Mesendoderm (in vitro differentiated cells): ENCODE measurements at regions not wholly inside any gene's neighbourhood (a gene's known extent, or its start where the extent isn't known, plus 50 kb on each side); places are given as distances from the start of the nearest gene placed in this dataset.

Source experiments
- DNase-seq: peaks from one replicate; pipeline ENCODE4 v3.0.0; 2013
- H2AK5ac ChIP-seq: 2 replicates; pipeline ENCODE4 v1.6.1; 2013; ENCODE audit warnings: low read length, inconsistent platforms
- H2BK120ac ChIP-seq: 2 replicates; pipeline ENCODE4 v1.6.1; 2013; ENCODE audit warnings: low read depth, mild to moderate bottlenecking, low read length, moderate library complexity, mixed read lengths
- H2BK15ac ChIP-seq: replicated peaks from 2 replicates; pipeline ENCODE4 v1.6.1; 2013; ENCODE audit warnings: low read depth, mild to moderate bottlenecking, moderate library complexity
- H2BK5ac ChIP-seq: 2 replicates; pipeline ENCODE4 v1.6.1; 2013; ENCODE audit warnings: low read length, inconsistent platforms
- H3K18ac ChIP-seq: 2 replicates; pipeline ENCODE4 v1.6.1; 2013; ENCODE audit warnings: mild to moderate bottlenecking, low read length, mixed read lengths
- H3K23ac ChIP-seq: one replicate; pipeline ENCODE4 v1.6.1; 2013; ENCODE audit warnings: low read length
- H3K27ac ChIP-seq: 2 replicates; pipeline ENCODE4 v1.5.1; 2013; ENCODE audit warnings: low read depth, mild to moderate bottlenecking, inconsistent platforms, low read length, moderate library complexity
- H3K27me3 ChIP-seq: 2 replicates; pipeline ENCODE4 v1.6.1; 2013; ENCODE audit warnings: low read length, control low read depth, mild to moderate bottlenecking, inconsistent platforms; ENCODE audit not compliant: insufficient read depth, poor library complexity
- H3K36me3 ChIP-seq: 2 replicates; pipeline ENCODE4 v1.6.1; 2013; ENCODE audit warnings: low read length, inconsistent platforms; ENCODE audit not compliant: control insufficient read depth, insufficient read depth
- H3K4ac ChIP-seq: one replicate; pipeline ENCODE4 v1.6.1; 2013; ENCODE audit warnings: low read depth, mild to moderate bottlenecking, low read length, moderate library complexity
- H3K4me1 ChIP-seq: 2 replicates; pipeline ENCODE4 v1.6.1; 2013; ENCODE audit warnings: low read depth, low read length, inconsistent platforms; ENCODE audit not compliant: control insufficient read depth
- H3K4me2 ChIP-seq: 2 replicates; pipeline ENCODE4 v1.6.1; 2013; ENCODE audit warnings: low read length
- H3K4me3 ChIP-seq: 2 replicates; pipeline ENCODE4 v1.5.1; 2013; ENCODE audit warnings: mild to moderate bottlenecking, low read length
- H3K56ac ChIP-seq: one replicate; pipeline ENCODE4 v1.6.1; 2013; ENCODE audit warnings: low read length
- H3K79me1 ChIP-seq: 2 replicates; pipeline ENCODE4 v1.6.1; 2013; ENCODE audit warnings: low read length, inconsistent platforms
- H3K79me2 ChIP-seq: 2 replicates; pipeline ENCODE4 v1.6.1; 2013; ENCODE audit warnings: mild to moderate bottlenecking, low read length; ENCODE audit not compliant: control insufficient read depth, insufficient read depth
- H3K9ac ChIP-seq: 2 replicates; pipeline ENCODE4 v1.6.1; 2013; ENCODE audit warnings: low read length, inconsistent platforms
- H4K5ac ChIP-seq: one replicate; pipeline ENCODE4 v1.6.1; 2013; ENCODE audit warnings: low read length
- H4K8ac ChIP-seq: one replicate; pipeline ENCODE4 v1.6.1; 2013; ENCODE audit warnings: low read depth, mild to moderate bottlenecking, control low read depth, low read length, moderate library complexity
- WGBS: extraction: QIAGEN DNeasy Blood & Tissue Kit; methylation state at CpG from one replicate; pipeline ENCODE4 v1.1.7; 2013; ENCODE audit warnings: low lambda C conversion rate, missing lambda C conversion rate; ENCODE audit not compliant: insufficient coverage; ENCODE audit errors: extremely low coverage; 5-methylcytosine and 5-hydroxymethylcytosine counted together

- WGBS, result no CpG with 5 or more reads among the region's 2 CpGs
- Histone ChIP-seq H3K36me3 (no peaks in the 10 kb centered on the region), H3K4me2 (no peak overlapping the region), H3K9ac (no peak overlapping the region), H2BK5ac (no peak overlapping the region), H3K4ac (no peak overlapping the region), H2AK5ac (no peak overlapping the region), H2BK15ac (no peak overlapping the region), H3K18ac (no peak overlapping the region), H3K27ac (no peak overlapping the region), H3K23ac (no peak overlapping the region), H3K4me3 (no peak overlapping the region), H4K8ac (no peak overlapping the region), H3K79me2 (no peaks in the 10 kb centered on the region), H3K79me1 (no peaks in the 10 kb centered on the region), H3K4me1 (no peaks in the 10 kb centered on the region), H3K27me3 (no peaks in the 10 kb centered on the region), H2BK120ac (no peak overlapping the region), H4K5ac (no peak overlapping the region), H3K56ac (no peak overlapping the region)
- DNase-seq, result no peak
Observed at GRCh38 chr20:7347409-7347808, 579.9 kb downstream of the BMP2 start.

- Histone ChIP-seq H3K4me2 (no peak overlapping the region), H3K56ac (no peak overlapping the region), H3K79me2 (no peaks in the 10 kb centered on the region), H3K27ac (no peak overlapping the region), H2BK120ac (no peak overlapping the region), H3K18ac (no peak overlapping the region), H3K79me1 (no peaks in the 10 kb centered on the region), H3K36me3 (no peaks in the 10 kb centered on the region), H4K5ac (no peak overlapping the region), H2BK15ac (no peak overlapping the region), H2AK5ac (no peak overlapping the region), H3K4me1 (no peaks in the 10 kb centered on the region), H3K4me3 (no peak overlapping the region), H3K23ac (no peak overlapping the region), H2BK5ac (no peak overlapping the region), H4K8ac (no peak overlapping the region), H3K27me3 (no peaks in the 10 kb centered on the region), H3K9ac (no peak overlapping the region), H3K4ac (no peak overlapping the region)
- no CpG with 5 or more reads among the region's 1 CpG for WGBS
- peak; percentile 9 for DNase-seq
Observed at GRCh38 chr20:7348253-7348652, 580.8 kb downstream of the BMP2 start.

- WGBS, result no CpG with 5 or more reads among the region's 9 CpGs
- Histone ChIP-seq H4K5ac (no peak overlapping the region), H3K27ac (no peak overlapping the region), H3K27me3 (no peaks in the 10 kb centered on the region), H2BK15ac (no peak overlapping the region), H4K8ac (no peak overlapping the region), H2AK5ac (no peak overlapping the region), H3K18ac (no peak overlapping the region), H2BK120ac (no peak overlapping the region), H3K4me1 (no peaks in the 10 kb centered on the region), H3K36me3 (no peaks in the 10 kb centered on the region), H2BK5ac (no peak overlapping the region), H3K4me3 (no peak overlapping the region), H3K79me1 (no peaks in the 10 kb centered on the region), H3K79me2 (no peaks in the 10 kb centered on the region), H3K4me2 (no peak overlapping the region), H3K4ac (no peak overlapping the region), H3K56ac (no peak overlapping the region), H3K9ac (no peak overlapping the region), H3K23ac (no peak overlapping the region)
- DNase-seq, result no peak
Observed at GRCh38 chr20:7352165-7352564, 584.7 kb downstream of the BMP2 start.

GRCh38 chr20:7355051-7355450 lies 585.2 kb downstream of the HAO1 start:
- H2AK5ac ChIP-seq, result no peak overlapping the region
- H3K23ac ChIP-seq, result no peak overlapping the region
- H3K36me3 ChIP-seq, result no peaks in the 10 kb centered on the region
- no peak overlapping the region for H3K4ac ChIP-seq
- H3K4me2 ChIP-seq, result no peak overlapping the region
- no peak overlapping the region for H2BK120ac ChIP-seq
- no peak overlapping the region for H3K56ac ChIP-seq
- no peak overlapping the region for H3K18ac ChIP-seq
- H3K27me3 ChIP-seq, result no peaks in the 10 kb centered on the region
- H4K8ac ChIP-seq, result no peak overlapping the region
- H3K79me1 ChIP-seq, result no peaks in the 10 kb centered on the region
- no peaks in the 10 kb centered on the region for H3K4me1 ChIP-seq
- H2BK5ac ChIP-seq, result no peak overlapping the region
- no CpG with 5 or more reads among the region's 2 CpGs for WGBS
- DNase-seq, result no peak
- no peaks in the 10 kb centered on the region for H3K79me2 ChIP-seq
- H3K9ac ChIP-seq, result no peak overlapping the region
- no peak overlapping the region for H3K27ac ChIP-seq
- H3K4me3 ChIP-seq, result no peak overlapping the region
- no peak overlapping the region for H4K5ac ChIP-seq
- no peak overlapping the region for H2BK15ac ChIP-seq

- Histone ChIP-seq H3K79me2 (no peaks in the 10 kb centered on the region), H3K4me3 (no peak overlapping the region), H3K9ac (no peak overlapping the region), H3K4ac (no peak overlapping the region), H4K8ac (no peak overlapping the region), H3K23ac (no peak overlapping the region), H4K5ac (no peak overlapping the region), H3K18ac (no peak overlapping the region), H2BK15ac (no peak overlapping the region), H3K27me3 (no peaks in the 10 kb centered on the region), H3K27ac (no peak overlapping the region), H3K4me2 (no peak overlapping the region), H3K4me1 (no peaks in the 10 kb centered on the region), H3K36me3 (no peaks in the 10 kb centered on the region), H2BK5ac (no peak overlapping the region), H3K79me1 (no peaks in the 10 kb centered on the region), H2AK5ac (no peak overlapping the region), H3K56ac (no peak overlapping the region), H2BK120ac (no peak overlapping the region)
- DNase-seq, result peak; percentile 24
- WGBS, result no CpG with 5 or more reads among the region's 1 CpG
Observed at GRCh38 chr20:7358670-7359069, 581.6 kb downstream of the HAO1 start.

GRCh38 chr20:7359739-7360138 lies 580.5 kb downstream of the HAO1 start:
- no peak overlapping the region for H3K9ac ChIP-seq
- H3K79me2 ChIP-seq, result no peaks in the 10 kb centered on the region
- no peak overlapping the region for H3K56ac ChIP-seq
- H3K4me2 ChIP-seq, result no peak overlapping the region
- no peak overlapping the region for H3K4ac ChIP-seq
- H2BK15ac ChIP-seq, result no peak overlapping the region
- no CpG with 5 or more reads among the region's 3 CpGs for WGBS
- DNase-seq, result no peak
- H3K23ac ChIP-seq, result no peak overlapping the region
- H3K18ac ChIP-seq, result no peak overlapping the region
- H4K5ac ChIP-seq, result no peak overlapping the region
- H3K27me3 ChIP-seq, result no peaks in the 10 kb centered on the region
- H3K4me1 ChIP-seq, result no peaks in the 10 kb centered on the region
- no peak overlapping the region for H4K8ac ChIP-seq
- H2BK5ac ChIP-seq, result no peak overlapping the region
- H2BK120ac ChIP-seq, result no peak overlapping the region
- H3K79me1 ChIP-seq, result no peaks in the 10 kb centered on the region
- H3K36me3 ChIP-seq, result no peaks in the 10 kb centered on the region
- no peak overlapping the region for H3K4me3 ChIP-seq
- no peak overlapping the region for H3K27ac ChIP-seq
- no peak overlapping the region for H2AK5ac ChIP-seq
